SK-N-SH treated with all-trans-retinoic acid at 6 μM for 48 hours (cell line): ENCODE measurements at regions not wholly inside any gene's neighbourhood (a gene's known extent, or its start where the extent isn't known, plus 50 kb on each side); places are given as distances from the start of the nearest gene placed in this dataset.

ENCODE experiments used
- ATAC-seq: fragments of 200-7000 bp; cut with Tn5 transposase; 3 replicates; pipeline ENCODE4 v1.9.1; 2020; ENCODE audit warnings: mild to moderate bottlenecking, moderate library complexity
- BACH2 ChIP-seq: fragments of 250-450 bp; sonication (Bioruptor Pico); IDR thresholded peaks from 2 replicates; pipeline ENCODE4 v1.9.0; 2021; ENCODE audit warnings: mild to moderate bottlenecking, borderline replicate concordance
- CSDC2 ChIP-seq: fragments of 250-450 bp; sonication (Bioruptor Pico); IDR thresholded peaks from 2 replicates; pipeline ENCODE4 v1.5.0; 2020; ENCODE audit warnings: mild to moderate bottlenecking, moderate library complexity
- ESRRG ChIP-seq: fragments of 250-450 bp; sonication (Bioruptor Pico); IDR thresholded peaks from 2 replicates; pipeline ENCODE4 v1.6.1; 2021; ENCODE audit warnings: mild to moderate bottlenecking
- GLIS3 ChIP-seq: fragments of 250-450 bp; sonication (Bioruptor Pico); IDR thresholded peaks from 2 replicates; pipeline ENCODE4 v1.5.0; 2020; ENCODE audit warnings: mild to moderate bottlenecking, moderate library complexity
- ISL1 ChIP-seq: fragments of 250-450 bp; sonication (Bioruptor Pico); IDR thresholded peaks from 2 replicates; pipeline ENCODE4 v2.1.2; 2022; ENCODE audit warnings: mild to moderate bottlenecking, moderate library complexity
- OSR1 ChIP-seq: fragments of 250-450 bp; sonication (Bioruptor Pico); IDR thresholded peaks from 2 replicates; pipeline ENCODE4 v1.8.0; 2022; ENCODE audit warnings: moderate library complexity, mild to moderate bottlenecking, inconsistent platforms
- PATZ1 ChIP-seq: fragments of 250-450 bp; sonication (Bioruptor Pico); IDR thresholded peaks from 2 replicates; pipeline ENCODE4 v1.8.0; 2020; ENCODE audit warnings: mild to moderate bottlenecking, moderate library complexity, borderline replicate concordance
- PPARA ChIP-seq: fragments of 250-450 bp; sonication (Bioruptor Pico); IDR thresholded peaks from 2 replicates; pipeline ENCODE4 v1.5.0; 2020; ENCODE audit warnings: mild to moderate bottlenecking, borderline replicate concordance
- TCF4 ChIP-seq: fragments of 250-450 bp; sonication (Bioruptor Pico); IDR thresholded peaks from 2 replicates; pipeline ENCODE4 v1.8.0; 2021; ENCODE audit warnings: mild to moderate bottlenecking, moderate library complexity, borderline replicate concordance
- TSHZ2 ChIP-seq: fragments of 250-450 bp; sonication (Bioruptor Pico); IDR thresholded peaks from 2 replicates; pipeline ENCODE4 v1.5.0; 2020; ENCODE audit warnings: mild to moderate bottlenecking, moderate library complexity
- ZC3H10 ChIP-seq: fragments of 250-450 bp; sonication (Bioruptor Pico); IDR thresholded peaks from 2 replicates; pipeline ENCODE4 v1.5.1; 2021; ENCODE audit warnings: mild to moderate bottlenecking, moderate library complexity
- ZFP3 ChIP-seq: fragments of 250-450 bp; sonication (Bioruptor Pico); IDR thresholded peaks from 2 replicates; pipeline ENCODE4 v1.5.0; 2020; ENCODE audit warnings: mild to moderate bottlenecking, moderate library complexity
- ZNF565 ChIP-seq: fragments of 450-650 bp; formaldehyde crosslinking; conservative IDR thresholded peaks from 2 replicates; pipeline ENCODE4 v1.5.0; 2020; ENCODE audit warnings: low read depth, mild to moderate bottlenecking, moderate library complexity
- ZNF70 ChIP-seq: fragments of 450-650 bp; formaldehyde crosslinking; IDR thresholded peaks from 2 replicates; pipeline ENCODE4 v1.5.0; 2020; ENCODE audit warnings: mild to moderate bottlenecking, moderate library complexity
- ZNF8 ChIP-seq: fragments of 450-650 bp; formaldehyde crosslinking; IDR thresholded peaks from 2 replicates; pipeline ENCODE4 v1.5.0; 2020; ENCODE audit warnings: mild to moderate bottlenecking, moderate library complexity
- TF ChIP-seq, protein P1 (sequence below): fragments of 250-450 bp; sonication (Bioruptor Pico); IDR thresholded peaks from 2 replicates; pipeline ENCODE4 v1.8.0; 2021; ENCODE audit warnings: low read depth, mild to moderate bottlenecking, moderate library complexity, borderline replicate concordance
- TF ChIP-seq, protein P2 (sequence below): fragments of 250-450 bp; sonication (Bioruptor Pico); IDR thresholded peaks from 2 replicates; pipeline ENCODE4 v1.5.1; 2021; ENCODE audit warnings: mild to moderate bottlenecking, moderate library complexity
- TF ChIP-seq, protein P3 (sequence below): fragments of 250-450 bp; sonication (Bioruptor Pico); IDR thresholded peaks from 2 replicates; pipeline ENCODE4 v1.5.1; 2020; ENCODE audit warnings: low read depth, mild to moderate bottlenecking, moderate library complexity

DNA sequence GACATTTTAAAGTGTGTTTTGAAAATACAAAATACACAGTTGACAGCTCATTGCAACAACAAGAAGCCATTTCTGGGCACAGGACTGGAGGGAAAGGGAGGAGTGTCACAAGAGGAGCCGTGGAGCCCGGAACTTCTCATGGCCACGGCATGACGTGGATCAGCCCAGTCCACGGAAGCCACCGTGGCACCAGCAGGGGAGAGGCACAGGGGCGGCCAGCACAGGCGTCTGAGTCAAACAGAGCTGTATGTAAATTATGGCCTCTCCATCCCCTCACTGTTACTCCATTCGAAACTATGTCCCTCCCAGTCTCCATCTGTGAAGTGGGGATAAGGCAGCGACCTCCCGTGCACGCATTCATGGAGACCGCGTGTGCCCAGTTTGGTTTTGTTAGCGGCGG, 165.6 kb upstream of the IRX2 start:
- no peak for ATAC-seq
- TF ChIP-seq ISL1 (CRISPR knock-in tag), result no peak
- no peak for TF ChIP-seq ZNF70 (CRISPR knock-in tag)
- TF ChIP-seq ZFP3, result no peak
- TF ChIP-seq ZC3H10 (CRISPR knock-in tag), result no peak
- TF ChIP-seq, protein P1, sequence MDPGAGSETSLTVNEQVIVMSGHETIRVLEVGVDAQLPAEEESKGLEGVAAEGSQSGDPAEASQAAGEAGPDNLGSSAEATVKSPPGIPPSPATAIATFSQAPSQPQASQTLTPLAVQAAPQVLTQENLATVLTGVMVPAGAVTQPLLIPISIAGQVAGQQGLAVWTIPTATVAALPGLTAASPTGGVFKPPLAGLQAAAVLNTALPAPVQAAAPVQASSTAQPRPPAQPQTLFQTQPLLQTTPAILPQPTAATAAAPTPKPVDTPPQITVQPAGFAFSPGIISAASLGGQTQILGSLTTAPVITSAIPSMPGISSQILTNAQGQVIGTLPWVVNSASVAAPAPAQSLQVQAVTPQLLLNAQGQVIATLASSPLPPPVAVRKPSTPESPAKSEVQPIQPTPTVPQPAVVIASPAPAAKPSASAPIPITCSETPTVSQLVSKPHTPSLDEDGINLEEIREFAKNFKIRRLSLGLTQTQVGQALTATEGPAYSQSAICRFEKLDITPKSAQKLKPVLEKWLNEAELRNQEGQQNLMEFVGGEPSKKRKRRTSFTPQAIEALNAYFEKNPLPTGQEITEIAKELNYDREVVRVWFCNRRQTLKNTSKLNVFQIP, result no peak
- TF ChIP-seq TCF4 (CRISPR knock-in tag), result no peak
- TF ChIP-seq CSDC2 (CRISPR knock-in tag), result no peak
- TF ChIP-seq, protein P2, sequence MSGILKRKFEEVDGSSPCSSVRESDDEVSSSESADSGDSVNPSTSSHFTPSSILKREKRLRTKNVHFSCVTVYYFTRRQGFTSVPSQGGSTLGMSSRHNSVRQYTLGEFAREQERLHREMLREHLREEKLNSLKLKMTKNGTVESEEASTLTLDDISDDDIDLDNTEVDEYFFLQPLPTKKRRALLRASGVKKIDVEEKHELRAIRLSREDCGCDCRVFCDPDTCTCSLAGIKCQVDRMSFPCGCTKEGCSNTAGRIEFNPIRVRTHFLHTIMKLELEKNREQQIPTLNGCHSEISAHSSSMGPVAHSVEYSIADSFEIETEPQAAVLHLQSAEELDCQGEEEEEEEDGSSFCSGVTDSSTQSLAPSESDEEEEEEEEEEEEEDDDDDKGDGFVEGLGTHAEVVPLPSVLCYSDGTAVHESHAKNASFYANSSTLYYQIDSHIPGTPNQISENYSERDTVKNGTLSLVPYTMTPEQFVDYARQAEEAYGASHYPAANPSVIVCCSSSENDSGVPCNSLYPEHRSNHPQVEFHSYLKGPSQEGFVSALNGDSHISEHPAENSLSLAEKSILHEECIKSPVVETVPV (CRISPR knock-in tag), result no peak
- TF ChIP-seq, protein P3, sequence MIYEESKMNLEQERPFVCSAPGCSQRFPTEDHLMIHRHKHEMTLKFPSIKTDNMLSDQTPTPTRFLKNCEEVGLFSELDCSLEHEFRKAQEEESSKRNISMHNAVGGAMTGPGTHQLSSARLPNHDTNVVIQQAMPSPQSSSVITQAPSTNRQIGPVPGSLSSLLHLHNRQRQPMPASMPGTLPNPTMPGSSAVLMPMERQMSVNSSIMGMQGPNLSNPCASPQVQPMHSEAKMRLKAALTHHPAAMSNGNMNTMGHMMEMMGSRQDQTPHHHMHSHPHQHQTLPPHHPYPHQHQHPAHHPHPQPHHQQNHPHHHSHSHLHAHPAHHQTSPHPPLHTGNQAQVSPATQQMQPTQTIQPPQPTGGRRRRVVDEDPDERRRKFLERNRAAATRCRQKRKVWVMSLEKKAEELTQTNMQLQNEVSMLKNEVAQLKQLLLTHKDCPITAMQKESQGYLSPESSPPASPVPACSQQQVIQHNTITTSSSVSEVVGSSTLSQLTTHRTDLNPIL (CRISPR knock-in tag), result no peak
- TF ChIP-seq OSR1 (CRISPR knock-in tag), result no peak
- no peak for TF ChIP-seq ZNF565 (CRISPR knock-in tag)
- no peak for TF ChIP-seq BACH2
- TF ChIP-seq ZNF8 (CRISPR knock-in tag), result no peak
- TF ChIP-seq ESRRG (CRISPR knock-in tag), result no peak
- no peak for TF ChIP-seq TSHZ2
- TF ChIP-seq PATZ1 (CRISPR knock-in tag), result no peak
- TF ChIP-seq GLIS3 (CRISPR knock-in tag), result no peak
- TF ChIP-seq PPARA (CRISPR knock-in tag), result no peak
- TF ChIP-seq, all 23 proteins: peak for 0

DNA sequence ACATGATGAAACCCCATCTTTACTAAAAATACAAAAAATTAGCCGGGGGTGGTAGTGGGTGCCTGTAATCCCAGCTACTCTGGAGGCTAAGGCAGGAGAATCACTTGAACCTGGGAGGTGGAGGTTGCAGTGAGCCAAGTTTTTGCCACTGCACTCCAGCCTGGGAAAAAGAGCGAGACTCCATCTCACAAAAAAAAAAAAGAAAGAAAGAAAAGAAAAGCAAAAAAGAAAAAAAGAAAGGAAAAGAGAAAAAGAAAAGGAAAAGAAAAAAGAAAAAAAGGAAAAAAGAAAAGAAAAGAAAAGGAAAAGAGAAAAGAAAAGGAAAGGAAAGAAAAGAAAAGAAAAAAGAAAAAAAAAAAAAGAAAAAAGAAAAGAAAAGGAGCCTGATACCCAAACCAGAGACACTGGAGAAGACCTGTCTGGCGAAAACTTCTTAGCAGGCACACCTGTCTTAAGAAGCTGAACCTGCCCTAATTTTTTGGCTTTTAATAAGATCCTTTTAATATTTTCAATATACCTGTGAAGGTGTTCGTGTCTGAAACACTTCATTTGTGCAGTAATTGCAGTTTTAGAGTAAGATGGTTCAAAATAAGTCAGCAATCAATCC, 164.7 kb upstream of the IRX2 start:
- TF ChIP-seq, protein P2 (CRISPR knock-in tag), result no peak
- no peak for TF ChIP-seq TCF4 (CRISPR knock-in tag)
- TF ChIP-seq, protein P3 (CRISPR knock-in tag), result no peak
- TF ChIP-seq ZC3H10 (CRISPR knock-in tag), result no peak
- TF ChIP-seq ISL1 (CRISPR knock-in tag), result no peak
- no peak for ATAC-seq
